ENCODE measurements at regions not wholly inside any gene's neighbourhood (a gene's known extent, or its start where the extent isn't known, plus 50 kb on each side); places are given as distances from the start of the nearest gene placed in this dataset.

- Histone ChIP-seq H2AK5ac (ENCODE audit: low read depth, low read length) (no peak overlapping the region), H3K56ac (ENCODE audit: extremely low read depth, insufficient read depth, low read length) (no peak overlapping the region), H3K9ac (ENCODE audit: low read depth, low read length) (no peak overlapping the region), H3K9me3 (ENCODE audit: control insufficient read depth, insufficient read depth, low read length) (no peaks in the 10 kb centered on the region), H2BK120ac (ENCODE audit: low read depth, low read length) (no peak overlapping the region), H2AK9ac (replicated peaks; ENCODE audit: low read depth, low read length, poor library complexity) (no peak overlapping the region), H3K4me2 (ENCODE audit: low read depth, low read length) (no peak overlapping the region), H2AFZ (replicated peaks; ENCODE audit: low read length, poor library complexity) (no peak overlapping the region), H2BK5ac (ENCODE audit: low read depth, low read length, poor library complexity, severe bottlenecking) (no peak overlapping the region), H2BK20ac (ENCODE audit: low read depth, low read length) (no peak overlapping the region), H3K4me1 (ENCODE audit: control insufficient read depth, insufficient read depth, low read length) (no peaks in the 10 kb centered on the region), H4K91ac (ENCODE audit: insufficient read depth, low read depth, low read length) (no peak overlapping the region), H4K5ac (ENCODE audit: low read depth, low read length) (no peak overlapping the region), H3K23ac (ENCODE audit: low read depth, low read length) (no peak overlapping the region), H4K20me1 (ENCODE audit: insufficient read depth, low read length) (no peaks in the 10 kb centered on the region), H3K4me3 (ENCODE audit: insufficient read depth, low read depth, low read length) (no peak overlapping the region), H3K14ac (replicated peaks; ENCODE audit: low read depth, low read length) (no peak overlapping the region), H3K79me1 (ENCODE audit: low read depth in 1 of 2, low read length in 2 of 2) (no peaks in the 10 kb centered on the region), H3K4ac (ENCODE audit: low read depth, low read length) (no peak overlapping the region), H3K36me3 (ENCODE audit: control insufficient read depth, insufficient read depth, low read length) (no peaks in the 10 kb centered on the region), H2BK15ac (ENCODE audit: low read depth, low read length) (no peak overlapping the region), H3K9me1 (ENCODE audit: insufficient read depth, low read length) (no peaks in the 10 kb centered on the region; the same call in 1 of the 2 replicates), H3K18ac (ENCODE audit: low read depth, low read length) (no peak overlapping the region), H3K27ac (ENCODE audit: insufficient read depth, low read length) (no peak overlapping the region), H3K27me3 (ENCODE audit: control insufficient read depth, insufficient read depth, low read length) (no peaks in the 10 kb centered on the region; the same call in 1 of the 2 replicates), H4K8ac (ENCODE audit: low read depth in 2 of 2, low read length in 2 of 2) (no peak overlapping the region)
- intact Hi-C loops (cut with micrococcal nuclease): no loop called here
- CTCF ChIA-PET: interaction anchor here (0.6 kb wide), 1 partner anchor 933 kb away, joined by 3 read pairs; no protein-coding TSS in a partner anchor
- POLR2A ChIA-PET (ENCODE audit: unreplicated experiment): no interaction called here
- no CpG with 5 or more reads among the region's 1 CpG for WGBS, 2 experiments (ENCODE audit: extremely low coverage in 2 of 2, insufficient read length in 1 of 2)
- dilution Hi-C loops (cut with HindIII; ENCODE audit: low sequenced_read_pairs, unreplicated experiment): no loop called here
- TF ChIP-seq ELK1 (IDR thresholded peaks at IDR 0.05; ENCODE audit: borderline replicate concordance, low read depth, low read length): no peak
- no peak for TF ChIP-seq CEBPB (IDR thresholded peaks at IDR 0.05; ENCODE audit: low read depth, low read length)
- no peak for TF ChIP-seq MXI1 (IDR thresholded peaks at IDR 0.05; ENCODE audit: borderline replicate concordance, low read depth, low read length)
- TF ChIP-seq SMC3 (IDR thresholded peaks at IDR 0.05; ENCODE audit: low read depth, low read length): no peak
- TF ChIP-seq FOS (IDR thresholded peaks at IDR 0.05; ENCODE audit: low read depth, low read length): no peak
- TF ChIP-seq USF2 (IDR thresholded peaks at IDR 0.05; ENCODE audit: low read depth, low read length): no peak
- no peak for TF ChIP-seq MAZ (IDR thresholded peaks at IDR 0.05; ENCODE audit: borderline replicate concordance, low read depth, low read length)
- no peak for TF ChIP-seq RAD21 (IDR thresholded peaks at IDR 0.05; ENCODE audit: low read length)
- TF ChIP-seq MAFK (IDR thresholded peaks at IDR 0.05; ENCODE audit: low read depth, low read length): no peak
- no peak for TF ChIP-seq CTCF (conservative IDR thresholded peaks at IDR 0.05; ENCODE audit: low read depth, low read length)
- no peak for TF ChIP-seq BHLHE40 (IDR thresholded peaks at IDR 0.05; ENCODE audit: low read depth, low read length)
- no peak for TF ChIP-seq RCOR1 (IDR thresholded peaks at IDR 0.05; ENCODE audit: insufficient replicate concordance, low read length)
- no peak for TF ChIP-seq CHD1 (IDR thresholded peaks at IDR 0.05; ENCODE audit: low read depth, low read length)
- TF ChIP-seq RFX5 (IDR thresholded peaks at IDR 0.05; ENCODE audit: low read depth, low read length): no peak
- no peak for TF ChIP-seq POLR2A (IDR thresholded peaks at IDR 0.05; ENCODE audit: low read depth, low read length)
- no peak for TF ChIP-seq NFE2L2 (IDR thresholded peaks at IDR 0.05; ENCODE audit: low read depth, low read length)
- in situ Hi-C loops (cut with MboI; ENCODE audit: low sequenced_read_pairs): no loop called here
- DNase-seq (no peak), ATAC-seq (ENCODE audit: low read depth) (no peak)
- BruUV-seq (replicated peaks): no TSS peak
Observed at GRCh38 chr3:137071104-137071503, 113.3 kb downstream of the IL20RB start.
